ENCODE measurements at regions not wholly inside any gene's neighbourhood (a gene's known extent, or its start where the extent isn't known, plus 50 kb on each side); places are given as distances from the start of the nearest gene placed in this dataset.

- no peak for DNase-seq (ENCODE audit: low spot score)
- Mint-ChIP-seq H3K9me3 (ENCODE audit: low read depth) (no peaks in the 10 kb centered on the region), H3K27ac (ENCODE audit: unreplicated experiment) (no peak overlapping the region), H3K36me3 (ENCODE audit: low read depth) (no peaks in the 10 kb centered on the region), H3K4me3 (ENCODE audit: unreplicated experiment) (no peak overlapping the region), H3K4me1 (ENCODE audit: low read depth) (peaks cover 15% of the 10 kb centered on the region), H3K27me3 (ENCODE audit: low read depth) (no peaks in the 10 kb centered on the region)
- TF ChIP-seq CTCF (IDR thresholded peaks at IDR 0.05): no peak
These were observed 353.0 kb downstream of the TGFB2 start for GRCh38 chr1:218698141-218698540.

- TF ChIP-seq CTCF (IDR thresholded peaks at IDR 0.05): no peak
- H3K27ac Mint-ChIP-seq (ENCODE audit: unreplicated experiment): no peak overlapping the region
- H3K9me3 Mint-ChIP-seq (ENCODE audit: low read depth): no peaks in the 10 kb centered on the region
- H3K4me3 Mint-ChIP-seq (ENCODE audit: unreplicated experiment): no peak overlapping the region
- peaks cover 15% of the 10 kb centered on the region for H3K4me1 Mint-ChIP-seq (ENCODE audit: low read depth)
- no peaks in the 10 kb centered on the region for H3K27me3 Mint-ChIP-seq (ENCODE audit: low read depth)
- no peak for DNase-seq (ENCODE audit: low spot score)
- H3K36me3 Mint-ChIP-seq (ENCODE audit: low read depth): no peaks in the 10 kb centered on the region
These were observed 354.3 kb downstream of the TGFB2 start for GRCh38 chr1:218699421-218699820.

DNA sequence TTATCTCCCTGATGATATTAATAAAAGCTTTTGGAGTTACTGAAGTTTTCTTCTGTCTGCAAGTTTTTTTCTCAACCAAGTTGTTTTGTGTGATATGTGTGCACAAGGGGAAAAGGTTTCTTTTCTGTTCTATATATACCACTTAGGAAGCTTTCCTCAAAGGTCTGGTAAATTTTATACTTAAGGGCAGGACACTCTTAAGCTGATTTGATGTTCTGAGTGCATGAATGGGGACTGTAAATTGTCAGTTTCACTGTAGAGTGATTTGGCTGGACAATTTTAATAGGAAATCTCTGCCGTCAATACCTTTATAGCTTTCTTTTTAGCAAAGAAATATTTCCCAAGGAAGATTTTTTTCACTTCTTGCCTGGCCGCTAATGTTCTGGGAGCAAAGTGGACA lies 354.7 kb downstream of the TGFB2 start:
- Mint-ChIP-seq H3K27me3 (ENCODE audit: low read depth) (no peaks in the 10 kb centered on the region), H3K36me3 (ENCODE audit: low read depth) (no peaks in the 10 kb centered on the region), H3K27ac (ENCODE audit: unreplicated experiment) (no peak overlapping the region), H3K4me1 (ENCODE audit: low read depth) (peaks cover 14% of the 10 kb centered on the region), H3K4me3 (ENCODE audit: unreplicated experiment) (no peak overlapping the region), H3K9me3 (ENCODE audit: low read depth) (no peaks in the 10 kb centered on the region)
- DNase-seq (ENCODE audit: low spot score): no peak
- no peak for TF ChIP-seq CTCF (IDR thresholded peaks at IDR 0.05)

DNA sequence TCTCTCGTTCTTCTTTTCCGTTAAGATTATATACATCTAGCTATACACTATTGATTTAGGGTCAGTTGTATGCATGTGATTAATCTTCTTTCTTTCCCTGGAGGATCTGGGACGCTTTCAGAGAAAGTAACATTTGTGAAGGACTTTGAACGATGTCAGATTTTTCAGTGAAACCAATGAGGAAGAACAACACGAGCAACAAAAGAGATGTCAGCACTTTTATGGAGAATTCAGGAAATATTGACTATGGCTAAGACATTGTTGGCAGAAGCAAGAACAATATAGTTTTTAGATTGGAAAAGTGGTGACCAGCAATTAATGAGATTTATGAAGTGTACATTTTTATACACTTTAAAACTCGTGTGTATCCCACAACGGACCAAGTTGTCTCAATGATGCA lies 355.5 kb downstream of the TGFB2 start:
- H3K4me1 Mint-ChIP-seq (ENCODE audit: low read depth): peaks cover 21% of the 10 kb centered on the region
- H3K9me3 Mint-ChIP-seq (ENCODE audit: low read depth): no peaks in the 10 kb centered on the region
- H3K27ac Mint-ChIP-seq (ENCODE audit: unreplicated experiment): no peak overlapping the region
- no peaks in the 10 kb centered on the region for H3K27me3 Mint-ChIP-seq (ENCODE audit: low read depth)
- no peak overlapping the region for H3K4me3 Mint-ChIP-seq (ENCODE audit: unreplicated experiment)
- no peak for TF ChIP-seq CTCF (IDR thresholded peaks at IDR 0.05)
- no peak for DNase-seq (ENCODE audit: low spot score)
- H3K36me3 Mint-ChIP-seq (ENCODE audit: low read depth): no peaks in the 10 kb centered on the region

DNA sequence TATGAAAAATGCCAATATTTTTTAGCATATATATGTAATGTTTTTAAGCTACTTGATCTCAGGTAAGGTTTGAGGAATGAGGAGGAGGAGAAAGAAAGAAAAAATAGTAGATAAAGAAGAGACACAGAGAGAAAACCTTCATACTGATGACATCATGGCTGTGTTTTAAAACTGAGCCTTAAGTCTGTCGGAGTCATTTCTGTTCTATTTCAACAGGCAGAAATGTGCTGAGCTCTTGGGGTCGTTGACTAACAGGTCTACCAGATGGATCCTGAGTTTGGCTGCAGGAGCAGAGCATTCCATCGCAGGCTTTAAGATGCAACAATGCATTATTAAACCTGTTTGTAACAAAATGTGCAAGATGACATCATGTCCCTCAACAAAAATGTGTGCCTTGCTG lies 356.0 kb downstream of the TGFB2 start:
- no peaks in the 10 kb centered on the region for H3K36me3 Mint-ChIP-seq (ENCODE audit: low read depth)
- peaks cover 25% of the 10 kb centered on the region for H3K4me1 Mint-ChIP-seq (ENCODE audit: low read depth)
- no peak overlapping the region for H3K4me3 Mint-ChIP-seq (ENCODE audit: unreplicated experiment)
- H3K27ac Mint-ChIP-seq (ENCODE audit: unreplicated experiment): no peak overlapping the region
- H3K9me3 Mint-ChIP-seq (ENCODE audit: low read depth): no peaks in the 10 kb centered on the region
- H3K27me3 Mint-ChIP-seq (ENCODE audit: low read depth): no peaks in the 10 kb centered on the region
- TF ChIP-seq CTCF (IDR thresholded peaks at IDR 0.05): no peak
- no peak for DNase-seq (ENCODE audit: low spot score)

Data from chondrocyte (in vitro differentiated cells).